ENCODE measurements at regions not wholly inside any gene's neighbourhood (a gene's known extent, or its start where the extent isn't known, plus 50 kb on each side); places are given as distances from the start of the nearest gene placed in this dataset.
A peak's percentile ranks its signal among the peaks of the same experiment; 100 is the strongest.

DNA sequence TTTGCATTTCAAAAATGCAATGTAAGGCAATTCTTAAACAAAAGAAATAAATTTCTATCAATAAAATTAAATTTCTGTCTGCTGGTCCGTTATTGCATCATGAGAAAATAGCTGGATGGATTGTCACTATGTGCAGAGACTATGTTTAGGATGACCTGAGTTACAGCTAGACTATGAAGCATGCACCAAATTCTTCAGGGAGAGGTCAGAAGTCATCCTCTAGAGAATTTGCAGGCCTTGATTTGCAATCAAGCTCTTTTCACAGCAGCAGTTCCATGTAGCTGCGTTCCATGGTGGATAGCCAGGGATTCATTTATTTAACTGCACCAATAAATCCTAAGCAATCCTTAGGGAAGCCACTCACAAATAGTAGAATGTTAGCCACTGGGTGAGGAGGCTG is 253.7 kb downstream of the MSRB3 start:
- Histone ChIP-seq H3K27me3 (no peaks in the 10 kb centered on the region), H3K9me3 (peaks cover 0 to 3% (median 0%) of the 10 kb centered on the region in 4 donors), H3K27ac (no peak overlapping the region), H3K36me3 (no peaks in the 10 kb centered on the region), H3K4me1 (peaks cover 0 to 21% (median 0%) of the 10 kb centered on the region in 4 donors), H3K4me3 (no peak overlapping the region)
- TF ChIP-seq CTCF (IDR thresholded peaks at IDR 0.05) (no peak), POLR2A (IDR thresholded peaks at IDR 0.05) (no peak), EP300 (IDR thresholded peaks at IDR 0.05) (no peak)
- 81 to 89% methylated on average over 2 of the region's 2 CpGs for WGBS, 2 donors
- DNase-seq (ENCODE audit: low spot score in 2 of 2), result no peak

GRCh38 chr12:65532764-65533163 is 254.3 kb downstream of the MSRB3 start:
- Histone ChIP-seq H3K4me3 (no peak overlapping the region), H3K9me3 (peaks cover 0 to 3% (median 0%) of the 10 kb centered on the region in 4 donors), H3K27ac (peak overlapping the region in 1 of 4 donors; percentile 49), H3K27me3 (no peaks in the 10 kb centered on the region), H3K4me1 (peaks cover 0 to 21% (median 0%) of the 10 kb centered on the region in 4 donors), H3K36me3 (no peaks in the 10 kb centered on the region)
- TF ChIP-seq CTCF (IDR thresholded peaks at IDR 0.05), result no peak
- no peak for TF ChIP-seq POLR2A (IDR thresholded peaks at IDR 0.05)
- no peak for TF ChIP-seq EP300 (IDR thresholded peaks at IDR 0.05)
- DNase-seq (ENCODE audit: low spot score in 2 of 2), result no peak
- 37 to 39% methylated on average over 5 of the region's 5 CpGs for WGBS, 2 donors

DNA sequence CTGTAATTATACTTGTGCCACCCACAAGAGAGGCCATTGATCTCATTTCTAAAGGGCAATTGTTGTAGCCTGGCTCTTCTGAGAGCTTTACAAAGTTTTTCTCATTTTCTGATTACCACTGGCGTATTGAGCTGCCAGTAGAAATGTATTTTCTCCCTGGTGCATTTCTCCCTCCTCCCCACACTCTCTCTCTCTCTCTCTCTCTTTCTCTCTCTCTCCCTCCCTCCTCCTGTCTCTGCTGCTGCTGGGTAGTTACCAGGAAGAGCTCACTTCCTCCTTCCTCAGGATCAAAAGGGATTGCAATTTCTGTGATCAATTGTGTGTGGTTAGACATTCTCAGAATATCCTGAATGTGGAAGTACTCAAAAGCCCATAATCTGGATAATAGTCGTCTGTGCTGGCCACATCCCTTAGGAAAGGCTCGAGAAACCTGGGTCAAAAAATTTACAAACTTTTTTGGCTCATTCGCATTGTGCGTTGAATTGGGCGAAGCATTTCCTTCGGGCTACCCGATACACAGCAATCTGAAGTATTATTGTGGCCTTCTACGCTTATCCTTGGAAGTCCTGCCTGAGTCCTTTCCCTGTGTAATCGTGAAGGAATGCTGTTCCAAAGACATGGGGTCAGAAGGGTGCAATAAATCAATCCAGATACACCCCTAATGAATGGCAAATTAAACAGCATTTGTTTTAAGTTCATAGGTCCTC is 254.8 kb downstream of the MSRB3 start:
- WGBS, 2 donors, result 13 to 22% methylated on average over 10 of the region's 10 CpGs
- H3K9me3 ChIP-seq, result peaks cover 0 to 2% (median 0%) of the 10 kb centered on the region in 4 donors
- peak overlapping the region in 1 of 4 donors; percentile 67 for H3K27ac ChIP-seq
- H3K27me3 ChIP-seq, result no peaks in the 10 kb centered on the region
- H3K4me1 ChIP-seq, result peaks cover 0 to 21% (median 0%) of the 10 kb centered on the region in 4 donors
- no peaks in the 10 kb centered on the region for H3K36me3 ChIP-seq
- no peak overlapping the region for H3K4me3 ChIP-seq
- no peak for TF ChIP-seq CTCF (IDR thresholded peaks at IDR 0.05)
- TF ChIP-seq POLR2A (IDR thresholded peaks at IDR 0.05), result no peak
- DNase-seq (ENCODE audit: low spot score in 2 of 2), result no peak

DNA sequence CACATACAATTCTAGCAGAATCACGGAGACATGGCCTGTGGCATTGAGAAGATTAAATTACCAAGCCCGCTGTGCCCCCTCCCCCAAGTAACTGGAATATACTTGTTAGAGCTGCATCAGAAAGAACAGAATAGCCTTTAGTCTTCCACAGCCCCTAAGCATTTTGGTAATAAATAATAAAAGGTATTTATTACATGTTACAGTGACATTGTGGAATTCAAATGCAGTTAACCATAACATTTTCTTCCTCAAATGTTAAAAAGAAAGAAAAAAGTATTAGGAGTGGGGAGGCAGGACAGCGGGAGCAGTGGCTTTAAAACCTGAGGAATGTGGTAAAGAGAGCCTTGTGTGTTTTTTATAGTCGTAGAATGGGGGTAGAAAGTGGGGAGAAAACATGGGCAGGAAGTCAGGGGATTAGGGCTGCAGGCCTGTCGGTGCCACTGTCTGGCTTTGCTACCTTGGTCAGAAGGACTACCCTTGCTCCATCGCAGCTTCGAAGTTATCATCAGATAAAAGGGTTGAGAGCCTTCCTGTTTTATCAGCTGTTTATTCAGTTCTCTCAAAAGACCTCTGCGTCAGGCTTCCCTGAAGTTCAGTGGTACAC is 255.9 kb downstream of the MSRB3 start:
- TF ChIP-seq POLR2A (IDR thresholded peaks at IDR 0.05), result no peak
- TF ChIP-seq CTCF (IDR thresholded peaks at IDR 0.05), result no peak
- no peak for TF ChIP-seq EP300 (IDR thresholded peaks at IDR 0.05)
- WGBS, 2 donors, result 80 to 83% methylated on average over 8 of the region's 8 CpGs
- no peak for DNase-seq (ENCODE audit: low spot score in 2 of 2)

GRCh38 chr12:65535946-65536345 is 257.5 kb downstream of the MSRB3 start:
- 95 to 97% methylated on average over 2 of the region's 2 CpGs for WGBS, 2 donors
- H3K4me1 ChIP-seq, result peaks cover 0 to 21% (median 0%) of the 10 kb centered on the region in 4 donors
- TF ChIP-seq EP300 (IDR thresholded peaks at IDR 0.05), result no peak
- no peak overlapping the region for H3K4me3 ChIP-seq
- no peaks in the 10 kb centered on the region for H3K27me3 ChIP-seq
- no peaks in the 10 kb centered on the region for H3K36me3 ChIP-seq
- peaks cover 0 to 28% (median 9%) of the 10 kb centered on the region in 4 donors for H3K9me3 ChIP-seq
- DNase-seq (ENCODE audit: low spot score in 2 of 2), result no peak
- no peak overlapping the region for H3K27ac ChIP-seq

More for the DNA sequence above, 255.9 kb downstream of the MSRB3 start:
- peaks cover 0 to 12% (median 2%) of the 10 kb centered on the region in 4 donors for H3K9me3 ChIP-seq
- H3K27me3 ChIP-seq, result no peaks in the 10 kb centered on the region
- no peaks in the 10 kb centered on the region for H3K36me3 ChIP-seq
- no peak overlapping the region for H3K4me3 ChIP-seq
- no peak overlapping the region for H3K27ac ChIP-seq
- peaks cover 0 to 21% (median 0%) of the 10 kb centered on the region in 4 donors for H3K4me1 ChIP-seq
